ENCODE measurements at regions not wholly inside any gene's neighbourhood (a gene's known extent, or its start where the extent isn't known, plus 50 kb on each side); places are given as distances from the start of the nearest gene placed in this dataset.

DNA sequence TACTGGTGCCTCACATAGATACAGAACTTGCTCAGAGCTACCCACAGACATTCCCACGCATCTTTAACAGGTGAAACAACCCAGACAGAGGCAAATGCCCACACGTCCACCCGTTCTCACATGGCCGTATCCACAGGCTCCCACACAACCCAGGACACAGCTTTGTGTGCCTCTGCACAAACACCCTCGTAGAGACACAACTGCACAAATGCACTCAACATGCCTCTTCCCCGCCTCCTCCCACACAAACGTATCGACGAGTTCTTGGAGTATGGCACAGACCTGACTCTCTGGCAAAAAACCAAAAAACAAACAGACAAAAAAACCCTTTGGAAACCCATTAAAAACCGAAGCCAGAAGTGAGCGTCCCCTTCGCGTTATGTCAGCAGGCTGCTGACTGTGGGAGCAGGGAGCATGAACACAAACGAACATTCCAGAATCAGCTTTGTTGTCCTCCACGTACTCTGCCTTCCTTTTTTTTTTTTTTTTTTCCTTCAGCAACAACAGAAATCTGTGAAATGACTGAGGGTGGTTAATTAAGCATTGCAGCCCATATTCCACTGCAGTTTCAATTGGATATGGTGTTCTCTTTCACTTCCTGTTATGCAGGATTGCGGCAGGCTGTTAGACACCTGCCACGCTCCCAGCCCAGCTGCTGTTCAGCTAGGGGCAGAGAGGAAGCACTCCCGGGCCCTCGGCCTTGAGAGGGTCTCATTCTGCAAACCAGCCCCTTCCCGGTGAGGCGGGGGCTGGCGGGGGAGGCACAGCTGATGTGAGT, 313.7 kb downstream of the MAF start:
- no peak for DNase-seq (ENCODE audit: low spot score)
- ATAC-seq (ENCODE audit: low FRiP score) = peak; percentile 33
- TF ChIP-seq, protein P1, sequence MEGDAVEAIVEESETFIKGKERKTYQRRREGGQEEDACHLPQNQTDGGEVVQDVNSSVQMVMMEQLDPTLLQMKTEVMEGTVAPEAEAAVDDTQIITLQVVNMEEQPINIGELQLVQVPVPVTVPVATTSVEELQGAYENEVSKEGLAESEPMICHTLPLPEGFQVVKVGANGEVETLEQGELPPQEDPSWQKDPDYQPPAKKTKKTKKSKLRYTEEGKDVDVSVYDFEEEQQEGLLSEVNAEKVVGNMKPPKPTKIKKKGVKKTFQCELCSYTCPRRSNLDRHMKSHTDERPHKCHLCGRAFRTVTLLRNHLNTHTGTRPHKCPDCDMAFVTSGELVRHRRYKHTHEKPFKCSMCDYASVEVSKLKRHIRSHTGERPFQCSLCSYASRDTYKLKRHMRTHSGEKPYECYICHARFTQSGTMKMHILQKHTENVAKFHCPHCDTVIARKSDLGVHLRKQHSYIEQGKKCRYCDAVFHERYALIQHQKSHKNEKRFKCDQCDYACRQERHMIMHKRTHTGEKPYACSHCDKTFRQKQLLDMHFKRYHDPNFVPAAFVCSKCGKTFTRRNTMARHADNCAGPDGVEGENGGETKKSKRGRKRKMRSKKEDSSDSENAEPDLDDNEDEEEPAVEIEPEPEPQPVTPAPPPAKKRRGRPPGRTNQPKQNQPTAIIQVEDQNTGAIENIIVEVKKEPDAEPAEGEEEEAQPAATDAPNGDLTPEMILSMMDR (IDR thresholded peaks at IDR 0.05) = no peak

DNA sequence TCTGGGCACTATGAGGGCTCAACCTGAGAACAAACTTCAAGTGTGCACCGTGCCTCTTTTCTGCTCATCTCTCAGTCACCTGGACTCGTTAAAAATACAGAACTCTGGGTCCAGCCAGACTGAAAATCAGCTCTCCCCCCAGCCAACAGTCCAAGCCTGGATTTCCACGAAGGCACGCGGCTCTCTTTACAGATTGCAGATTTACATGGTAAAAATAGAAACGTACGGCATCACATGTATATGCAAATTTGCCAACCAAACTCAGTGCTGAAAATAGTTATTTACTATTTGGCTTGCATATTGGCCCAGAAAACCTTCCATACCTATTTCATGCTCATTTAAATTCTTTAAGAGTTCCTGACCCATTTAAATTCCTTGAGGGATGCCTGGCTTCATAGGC, 315.8 kb downstream of the MAF start:
- no peak for DNase-seq (ENCODE audit: low spot score)
- no peak for ATAC-seq (ENCODE audit: low FRiP score)
- TF ChIP-seq, protein P1 (IDR thresholded peaks at IDR 0.05) = no peak

DNA sequence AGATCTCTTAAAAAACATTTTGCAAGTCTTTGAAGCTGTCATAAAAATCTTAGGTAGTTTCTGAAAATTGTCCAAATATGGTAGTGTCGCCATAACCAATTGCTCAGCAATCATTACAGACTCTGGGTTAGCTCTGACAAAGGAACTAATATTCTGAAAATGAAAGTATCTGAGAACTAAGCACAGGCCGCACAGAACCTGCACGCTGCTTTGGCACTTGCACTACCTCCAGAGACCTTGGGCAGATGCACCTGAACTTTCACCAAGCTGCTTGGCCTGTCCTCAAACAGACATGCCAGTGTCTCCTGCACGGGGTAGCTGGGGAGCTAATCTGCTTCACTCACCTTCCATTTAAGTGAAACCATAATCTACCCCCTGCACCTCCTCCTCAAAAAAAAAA, 317.0 kb downstream of the MAF start:
- no peak for ATAC-seq (ENCODE audit: low FRiP score)
- no peak for DNase-seq (ENCODE audit: low spot score)
- TF ChIP-seq, protein P1 (IDR thresholded peaks at IDR 0.05) = no peak

DNA sequence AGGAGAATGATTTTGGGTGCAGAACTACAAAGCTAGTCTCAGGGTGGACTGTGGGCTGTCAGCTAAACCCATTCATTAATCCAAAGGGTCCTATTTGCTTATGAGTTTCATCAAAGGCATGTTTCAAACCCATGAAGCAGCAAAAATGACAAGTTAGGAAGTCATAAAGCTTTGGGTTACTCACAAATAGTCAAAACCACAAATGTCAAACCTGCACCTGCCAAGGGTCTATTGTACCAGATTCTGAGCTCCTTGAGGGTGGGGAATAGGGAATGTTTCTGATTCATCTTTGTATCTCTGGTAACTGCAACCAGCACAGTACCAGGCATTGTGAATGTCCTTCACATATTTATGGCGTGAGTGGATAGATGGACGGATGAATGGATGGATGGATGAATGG, 317.7 kb downstream of the MAF start:
- DNase-seq (ENCODE audit: low spot score) (no peak), ATAC-seq (ENCODE audit: low FRiP score) (no peak)
- TF ChIP-seq, protein P1 (IDR thresholded peaks at IDR 0.05) = no peak

DNA sequence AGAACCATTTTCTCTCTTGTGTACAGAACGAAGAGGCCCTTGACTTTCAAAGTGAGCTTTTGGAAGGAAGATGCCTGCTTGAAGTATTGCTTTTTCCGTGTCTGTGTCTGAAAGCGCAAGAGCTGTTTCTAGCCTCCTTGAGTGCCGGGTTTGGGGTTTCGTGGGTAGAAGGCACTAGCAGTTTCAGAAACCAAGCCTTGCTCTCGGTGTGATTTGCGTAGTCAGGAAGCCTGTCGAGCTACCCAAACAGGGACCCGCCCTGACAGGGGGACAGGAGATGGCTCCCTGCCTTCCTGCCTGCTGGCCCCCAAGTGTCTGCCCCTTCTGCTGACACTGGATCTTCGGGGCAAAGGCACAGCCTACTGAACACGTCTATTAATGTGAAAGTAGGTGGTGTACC, 322.0 kb downstream of the MAF start:
- ATAC-seq (ENCODE audit: low FRiP score) (no peak), DNase-seq (ENCODE audit: low spot score) (no peak)
- TF ChIP-seq, protein P1 (IDR thresholded peaks at IDR 0.05) = no peak

DNA sequence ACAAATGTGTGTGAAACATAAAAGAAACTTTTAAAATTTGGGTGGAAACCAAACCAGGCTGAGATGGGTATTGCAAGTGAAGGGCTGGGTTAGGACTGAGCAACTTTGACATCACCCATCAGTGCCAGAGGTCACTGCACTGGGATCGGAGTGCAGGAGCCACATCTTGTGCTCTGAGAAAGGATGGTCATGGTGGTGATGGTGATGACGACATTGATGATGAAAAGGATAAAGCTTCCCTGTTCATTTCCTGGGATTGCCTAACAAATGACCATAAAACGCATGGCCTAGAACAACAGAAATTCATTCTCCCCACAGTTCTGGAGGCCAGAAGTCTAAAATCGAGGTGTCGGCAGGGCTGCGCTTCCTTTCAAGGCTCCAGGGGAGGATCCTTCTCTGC, 324.0 kb downstream of the MAF start:
- TF ChIP-seq, protein P1 (IDR thresholded peaks at IDR 0.05) = no peak
- DNase-seq (ENCODE audit: low spot score) (no peak), ATAC-seq (ENCODE audit: low FRiP score) (no peak)

DNA sequence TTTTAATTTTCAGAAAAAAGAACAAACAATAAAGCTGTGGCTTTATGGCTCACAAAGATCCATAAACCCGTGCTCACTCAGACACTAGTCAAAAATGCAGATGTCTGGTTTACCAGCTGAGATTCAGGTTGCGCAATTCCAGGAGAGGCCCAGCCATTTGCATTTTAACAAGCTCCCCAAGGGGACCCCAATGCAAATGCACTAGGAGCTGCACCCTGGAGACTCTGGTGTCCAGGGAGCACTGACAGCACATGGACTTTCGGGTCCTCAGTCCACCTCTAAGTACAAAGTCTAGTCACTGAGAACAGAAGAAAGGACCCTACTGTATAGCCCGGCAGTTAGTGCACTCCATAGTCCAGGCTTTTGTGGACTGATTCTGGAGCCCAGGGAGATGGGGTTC, 326.3 kb downstream of the MAF start:
- DNase-seq (ENCODE audit: low spot score) (no peak), ATAC-seq (ENCODE audit: low FRiP score) (no peak)
- TF ChIP-seq, protein P1 (IDR thresholded peaks at IDR 0.05) = no peak
